HepG2 (cell line): ENCODE measurements at regions not wholly inside any gene's neighbourhood (a gene's known extent, or its start where the extent isn't known, plus 50 kb on each side); places are given as distances from the start of the nearest gene placed in this dataset.
A peak's percentile ranks its signal among the peaks of the same experiment; 100 is the strongest.

Source experiments
- ATAC-seq: fragments of 200-7000 bp; cut with Tn5 transposase; 3 replicates; pipeline ENCODE4 v1.9.1; 2020; ENCODE audit warnings: mild to moderate bottlenecking, moderate library complexity
- BruUV-seq: library from RNA; stranded (reverse); fragments of 400-500 nt; replicated peaks from 2 replicates; lab custom pipeline; 2021; lab: Mats Ljungman, UMichigan
- CTCF ChIA-PET: fragments of 300-600 bp; formaldehyde crosslinking; extraction: SDS; loops from one replicate; lab custom pipeline; 2021; ENCODE audit warnings: low total read pairs, inconsistent platforms, low intra/inter-chr PET ratio; lab: Yijun Ruan, JAX
- POLR2A ChIA-PET: fragments of 350-600 bp; sonication (Branson Sonifier 250); formaldehyde crosslinking; loops from one replicate; lab custom pipeline; 2020; ENCODE audit warnings: antibody characterized with exemption, inconsistent platforms; lab: Yijun Ruan, JAX
- DNase-seq: peaks from one replicate; pipeline ENCODE4 v3.0.0-alpha.2; 2015; ENCODE audit warnings: low spot score
- FAIRE-seq: peaks from 3 replicates; lab custom pipeline; 2011; peaks lifted over from hg19 to GRCh38; lab: Jason Lieb, UNC
- H2AFZ ChIP-seq: one replicate; pipeline ENCODE4 v1.6.1; 2011; ENCODE audit warnings: low read length, inconsistent platforms
- H3K27ac ChIP-seq: fragments of 300-600 bp; 3 replicates; pipeline ENCODE4 v1.8.0; 2011; ENCODE audit warnings: mixed run types, mild to moderate bottlenecking, mixed read lengths, low read length, inconsistent platforms; ENCODE audit not compliant: insufficient read depth; ENCODE audit errors: extremely low read length
- H3K27me3 ChIP-seq, 2 experiments: fragments of 200-600 bp in 1 of 2; 2 replicates in 1 of 2; 3 replicates in 1 of 2; pipeline versions ENCODE4 v1.6.0 to v1.8.0; 2011; ENCODE audit warnings: low read length in 2 of 2, mild to moderate bottlenecking in 2 of 2, moderate library complexity in 2 of 2, inconsistent platforms in 1 of 2; ENCODE audit not compliant: insufficient read depth in 2 of 2, control insufficient read depth in 1 of 2
- H3K36me3 ChIP-seq, 2 experiments: fragments of 200-600 bp in 1 of 2; replicated peaks in 1 of 2; 2 replicates in 1 of 2; 3 replicates in 1 of 2; pipeline versions ENCODE4 v1.5.1 to v1.8.0; 2011; ENCODE audit warnings: low read length in 2 of 2, inconsistent platforms in 1 of 2; ENCODE audit not compliant: insufficient read depth in 2 of 2, control insufficient read depth in 1 of 2
- H3K4me1 ChIP-seq: 2 replicates; pipeline ENCODE4 v1.5.1; 2012; ENCODE audit warnings: low read length, inconsistent platforms; ENCODE audit not compliant: insufficient read depth
- H3K4me2 ChIP-seq: 2 replicates; pipeline ENCODE4 v1.6.0; 2011; ENCODE audit warnings: low read depth, low read length, inconsistent platforms
- H3K4me3 ChIP-seq, 3 experiments: fragments of 200-600 bp in 1 of 3; sonication (generic), shearing (Covaris generic) in 1 of 3; replicated peaks in 1 of 3; 2 replicates each; pipeline ENCODE4 v1.5.1; 2011 to 2016; ENCODE audit warnings: low read length in 3 of 3, inconsistent platforms in 2 of 3, low read depth in 2 of 3, mild to moderate bottlenecking in 2 of 3, control low read depth in 1 of 3, mixed read lengths in 1 of 3; ENCODE audit not compliant: insufficient read depth in 1 of 3
- H3K79me2 ChIP-seq: one replicate; pipeline ENCODE4 v1.6.1; 2011; ENCODE audit warnings: low read length, inconsistent platforms; ENCODE audit not compliant: insufficient read depth
- H3K9ac ChIP-seq: 2 replicates; pipeline ENCODE4 v1.6.0; 2011; ENCODE audit warnings: mild to moderate bottlenecking, low read depth, low read length, inconsistent platforms; ENCODE audit not compliant: insufficient read depth
- H3K9me3 ChIP-seq: 2 replicates; pipeline ENCODE4 v1.5.1; 2012; ENCODE audit warnings: mild to moderate bottlenecking, low read length
- H4K20me1 ChIP-seq: 2 replicates; pipeline ENCODE4 v1.6.0; 2011; ENCODE audit warnings: inconsistent platforms, mild to moderate bottlenecking, low read length, moderate library complexity; ENCODE audit not compliant: insufficient read depth
- CCDC6 ChIP-seq: sonication (generic); formaldehyde crosslinking; IDR thresholded peaks from 2 replicates; pipeline ENCODE4 v1.8.1; 2022; ENCODE audit warnings: mild to moderate bottlenecking, missing genetic modification reagents, moderate library complexity
- CEBPB ChIP-seq: IDR thresholded peaks from 2 replicates; pipeline ENCODE4 v1.6.1; 2011; ENCODE audit warnings: low read depth, low read length, improper control_type of control experiment, borderline replicate concordance
- ETV5 ChIP-seq: IDR thresholded peaks from 2 replicates; pipeline ENCODE4 v1.6.1; 2018; ENCODE audit warnings: missing biosample characterization, missing genetic modification reagents, inconsistent platforms, borderline replicate concordance
- MIXL1 ChIP-seq: IDR thresholded peaks from 2 replicates; pipeline ENCODE4 v1.6.1; 2016
- NCOA5 ChIP-seq: sonication (generic); formaldehyde crosslinking; IDR thresholded peaks from 2 replicates; pipeline ENCODE4 v1.4.0; 2020; ENCODE audit warnings: missing genetic modification reagents
- PHF21A ChIP-seq: sonication (generic); formaldehyde crosslinking; IDR thresholded peaks from 2 replicates; pipeline ENCODE4 v1.5.0; 2020; ENCODE audit warnings: mild to moderate bottlenecking, missing genetic modification reagents
- RARA ChIP-seq: IDR thresholded peaks from 2 replicates; pipeline ENCODE4 v1.6.1; 2016; ENCODE audit warnings: missing genetic modification reagents, missing compliant biosample characterization
- RFX1 ChIP-seq: fragments of 450-650 bp; IDR thresholded peaks from 2 replicates; pipeline ENCODE4 v1.6.1; 2017
- SMC3 ChIP-seq: IDR thresholded peaks from 2 replicates; pipeline ENCODE4 v1.6.1; 2011; ENCODE audit warnings: low read length, improper control_type of control experiment
- U2AF1 ChIP-seq: fragments of 200-400 bp; formaldehyde crosslinking; optimal IDR thresholded peaks from 2 replicates; pipeline ENCODE3; 2017; ENCODE audit warnings: mild to moderate bottlenecking, low read depth, low read length
- ZFP62 ChIP-seq: sonication (generic); formaldehyde crosslinking; IDR thresholded peaks from 2 replicates; pipeline ENCODE4 v1.4.0; 2020; ENCODE audit warnings: missing genetic modification reagents
- ZFP90 ChIP-seq: sonication (generic); formaldehyde crosslinking; IDR thresholded peaks from 2 replicates; pipeline ENCODE4 v1.8.0; 2022; ENCODE audit warnings: missing genetic modification reagents, mild to moderate bottlenecking, inconsistent platforms, borderline replicate concordance
- WGBS: methylation state at CpG from one replicate; pipeline ENCODE4 v1.1.6; 2017; ENCODE audit warnings: low lambda C conversion rate; 5-methylcytosine and 5-hydroxymethylcytosine counted together
- in situ Hi-C: cut with HindIII; loops from 2 replicates; pipeline ENCODE4 v1.10.0; 2017; ENCODE audit warnings: low pct_unique_long_range_greater_than_20kb; ENCODE audit not compliant: extremely low pct_ligation_motif_present
- intact Hi-C: fragments of 100-400 bp; cut with micrococcal nuclease; formaldehyde crosslinking; loops from one replicate; pipeline ENCODE4 v1.10.0; 2022; ENCODE audit not compliant: unreplicated experiment
- TF ChIP-seq, protein P1 (sequence below): sonication (generic); formaldehyde crosslinking; IDR thresholded peaks from 2 replicates; pipeline ENCODE4 v1.8.0; 2022; ENCODE audit warnings: mild to moderate bottlenecking, missing genetic modification reagents, moderate library complexity
- TF ChIP-seq, protein P2 (sequence below): fragments of 450-650 bp; IDR thresholded peaks from 2 replicates; pipeline ENCODE4 v1.6.1; 2017
- TF ChIP-seq, protein P3 (sequence below): sonication (generic); formaldehyde crosslinking; conservative IDR thresholded peaks from 2 replicates; pipeline ENCODE4 v1.5.0; 2020; ENCODE audit warnings: missing genetic modification reagents

DNA sequence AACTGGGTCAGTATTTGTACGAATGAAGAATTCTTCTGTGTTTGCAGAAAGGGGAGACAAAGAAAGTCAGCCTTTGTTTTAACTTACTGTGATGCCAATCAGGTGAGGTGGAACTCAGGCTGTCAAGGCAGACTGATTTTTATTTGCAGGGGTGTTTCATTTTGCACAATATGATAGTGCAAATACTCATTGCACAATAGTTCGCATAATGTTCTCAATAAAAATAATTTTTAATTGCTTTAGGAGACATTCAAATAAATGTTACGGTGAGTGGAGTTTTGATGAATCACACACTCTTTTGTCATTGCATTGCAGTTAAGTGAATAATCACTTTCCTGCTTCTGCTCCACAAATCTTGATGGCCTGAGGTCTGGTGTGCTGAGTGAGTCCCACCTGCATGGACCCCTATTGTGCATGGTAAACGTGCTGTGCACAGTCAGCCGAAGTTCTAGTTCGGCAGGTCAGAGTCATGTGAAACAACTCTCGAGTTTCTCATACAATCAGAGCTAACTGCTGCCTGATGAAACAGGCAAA lies 141.3 kb upstream of the FZD8 start:
- Histone ChIP-seq H3K27me3 (no peaks in the 10 kb centered on the region), H2AFZ (no peak overlapping the region), H3K4me2 (no peak overlapping the region), H3K9ac (no peak overlapping the region), H3K27ac (no peak overlapping the region), H3K9me3 (no peaks in the 10 kb centered on the region), H3K79me2 (no peaks in the 10 kb centered on the region), H3K36me3 (no peaks in the 10 kb centered on the region), H4K20me1 (no peaks in the 10 kb centered on the region), H3K4me3 (no peak overlapping the region), H3K4me1 (no peaks in the 10 kb centered on the region)
- WGBS, result 14% methylated on average over 7 of the region's 7 CpGs
- BruUV-seq, result no TSS peak
- DNase-seq, result no peak
- CTCF ChIA-PET, result no interaction called here
- intact Hi-C loops (no loop called here), in situ Hi-C loops (loop anchor here (10.0 kb wide), 1 partner anchor 139 kb away; the partner anchor contains the start of gene FZD8)
- ATAC-seq, result no peak
- no peak for TF ChIP-seq ZFP90 (CRISPR knock-in tag)
- TF ChIP-seq, protein P1, sequence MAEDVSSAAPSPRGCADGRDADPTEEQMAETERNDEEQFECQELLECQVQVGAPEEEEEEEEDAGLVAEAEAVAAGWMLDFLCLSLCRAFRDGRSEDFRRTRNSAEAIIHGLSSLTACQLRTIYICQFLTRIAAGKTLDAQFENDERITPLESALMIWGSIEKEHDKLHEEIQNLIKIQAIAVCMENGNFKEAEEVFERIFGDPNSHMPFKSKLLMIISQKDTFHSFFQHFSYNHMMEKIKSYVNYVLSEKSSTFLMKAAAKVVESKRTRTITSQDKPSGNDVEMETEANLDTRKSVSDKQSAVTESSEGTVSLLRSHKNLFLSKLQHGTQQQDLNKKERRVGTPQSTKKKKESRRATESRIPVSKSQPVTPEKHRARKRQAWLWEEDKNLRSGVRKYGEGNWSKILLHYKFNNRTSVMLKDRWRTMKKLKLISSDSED (CRISPR knock-in tag), result no peak
- TF ChIP-seq CEBPB, result peak; percentile 29; the same call in 1 of the 2 replicates
- no peak for FAIRE-seq
- POLR2A ChIA-PET, result no interaction called here

DNA sequence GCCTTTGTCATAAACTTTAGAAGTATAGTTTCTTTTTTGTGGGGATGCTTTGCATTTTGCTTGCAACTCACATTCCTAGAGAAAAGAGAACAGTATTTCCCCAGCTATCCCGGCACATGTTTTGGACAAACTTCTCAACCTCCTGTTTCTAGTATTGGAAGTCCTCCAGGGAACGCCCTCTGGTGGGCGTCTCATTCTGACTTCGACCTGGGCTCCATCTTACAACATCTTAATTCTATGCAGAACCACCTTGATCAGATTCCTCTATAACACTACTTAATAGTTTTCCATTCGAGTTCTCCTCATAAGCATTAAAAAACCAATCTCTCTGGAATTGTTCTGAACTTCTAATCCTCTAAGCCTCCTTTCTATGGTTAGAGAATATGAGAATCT lies 139.5 kb upstream of the FZD8 start:
- Histone ChIP-seq H3K9me3 (no peaks in the 10 kb centered on the region), H3K4me1 (no peaks in the 10 kb centered on the region), H3K36me3 (no peaks in the 10 kb centered on the region), H3K79me2 (no peaks in the 10 kb centered on the region), H3K27ac (no peak overlapping the region), H3K4me2 (no peak overlapping the region), H3K4me3 (no peak overlapping the region), H2AFZ (no peak overlapping the region), H4K20me1 (no peaks in the 10 kb centered on the region), H3K9ac (no peak overlapping the region), H3K27me3 (no peaks in the 10 kb centered on the region; a peak in 1 of 5 replicates)
- ChIA-PET POLR2A (no interaction called here), CTCF (interaction anchor here (1.8 to 2.0 kb wide), 2 partner anchors 141 to 146 kb away, joined by 6 to 18 read pairs; no protein-coding TSS in a partner anchor)
- intact Hi-C loops (loop anchor here (1.0 to 2.0 kb wide), 3 partner anchors 139 to 998 kb away; partner anchors contain the start of gene FZD8), in situ Hi-C loops (loop anchor here (10.0 kb wide), 1 partner anchor 137 kb away; the partner anchor contains the start of gene FZD8)
- peak; percentile 50; the same call in 2 of the 3 replicates for ATAC-seq
- DNase-seq, result peak; percentile 30
- BruUV-seq, result no TSS peak
- FAIRE-seq, result no peak
- WGBS, result 3% methylated on average over 5 of the region's 5 CpGs
- TF ChIP-seq MIXL1 (no peak), CCDC6 (no peak), PHF21A (CRISPR knock-in tag) (no peak), RFX1 (no peak), U2AF1 (no peak), NCOA5 (CRISPR knock-in tag) (no peak), ZFP62 (CRISPR knock-in tag) (no peak), RARA (CRISPR knock-in tag) (no peak), ETV5 (CRISPR knock-in tag) (no peak), SMC3 (peak; percentile 57)
- TF ChIP-seq, protein P2, sequence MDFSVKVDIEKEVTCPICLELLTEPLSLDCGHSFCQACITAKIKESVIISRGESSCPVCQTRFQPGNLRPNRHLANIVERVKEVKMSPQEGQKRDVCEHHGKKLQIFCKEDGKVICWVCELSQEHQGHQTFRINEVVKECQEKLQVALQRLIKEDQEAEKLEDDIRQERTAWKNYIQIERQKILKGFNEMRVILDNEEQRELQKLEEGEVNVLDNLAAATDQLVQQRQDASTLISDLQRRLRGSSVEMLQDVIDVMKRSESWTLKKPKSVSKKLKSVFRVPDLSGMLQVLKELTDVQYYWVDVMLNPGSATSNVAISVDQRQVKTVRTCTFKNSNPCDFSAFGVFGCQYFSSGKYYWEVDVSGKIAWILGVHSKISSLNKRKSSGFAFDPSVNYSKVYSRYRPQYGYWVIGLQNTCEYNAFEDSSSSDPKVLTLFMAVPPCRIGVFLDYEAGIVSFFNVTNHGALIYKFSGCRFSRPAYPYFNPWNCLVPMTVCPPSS, result no peak
- TF ChIP-seq, protein P3, sequence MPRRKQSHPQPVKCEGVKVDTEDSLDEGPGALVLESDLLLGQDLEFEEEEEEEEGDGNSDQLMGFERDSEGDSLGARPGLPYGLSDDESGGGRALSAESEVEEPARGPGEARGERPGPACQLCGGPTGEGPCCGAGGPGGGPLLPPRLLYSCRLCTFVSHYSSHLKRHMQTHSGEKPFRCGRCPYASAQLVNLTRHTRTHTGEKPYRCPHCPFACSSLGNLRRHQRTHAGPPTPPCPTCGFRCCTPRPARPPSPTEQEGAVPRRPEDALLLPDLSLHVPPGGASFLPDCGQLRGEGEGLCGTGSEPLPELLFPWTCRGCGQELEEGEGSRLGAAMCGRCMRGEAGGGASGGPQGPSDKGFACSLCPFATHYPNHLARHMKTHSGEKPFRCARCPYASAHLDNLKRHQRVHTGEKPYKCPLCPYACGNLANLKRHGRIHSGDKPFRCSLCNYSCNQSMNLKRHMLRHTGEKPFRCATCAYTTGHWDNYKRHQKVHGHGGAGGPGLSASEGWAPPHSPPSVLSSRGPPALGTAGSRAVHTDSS (CRISPR knock-in tag), result no peak
